HEK293 (cell line): ENCODE measurements at regions not wholly inside any gene's neighbourhood (a gene's known extent, or its start where the extent isn't known, plus 50 kb on each side); places are given as distances from the start of the nearest gene placed in this dataset.
"Not testable (repeated sequence)": the region's sequence is repeated elsewhere in the genome, so short reads cannot be mapped to it uniquely, and the experiment has no call there.

Source experiments
- BCL11A ChIP-seq: fragments of 450-650 bp; formaldehyde crosslinking; IDR thresholded peaks from 2 replicates; pipeline ENCODE4 v1.5.1; 2016; ENCODE audit warnings: low read depth, missing biosample characterization, missing genetic modification characterization
- ZEB2 ChIP-seq: fragments of 450-650 bp; formaldehyde crosslinking; IDR thresholded peaks from 2 replicates; pipeline ENCODE4 v1.5.1; 2016; ENCODE audit warnings: missing biosample characterization, missing genetic modification characterization
- ZNF23 ChIP-seq: fragments of 450-650 bp; formaldehyde crosslinking; IDR thresholded peaks from 2 replicates; pipeline ENCODE4 v1.5.1; 2016; ENCODE audit warnings: missing biosample characterization, missing genetic modification characterization, borderline replicate concordance
- ZNF274 ChIP-seq, 2 experiments: fragments of 200-500 bp in 1 of 2; fragments of 450-650 bp in 1 of 2; sonication (Bioruptor generic) in 1 of 2; formaldehyde crosslinking in 1 of 2; IDR thresholded peaks; 2 replicates each; pipeline versions ENCODE4 v1.5.1 to v1.6.1; 2014 to 2016; ENCODE audit warnings: borderline replicate concordance in 1 of 2, inconsistent platforms in 1 of 2, low read length in 1 of 2, missing biosample characterization in 1 of 2, missing genetic modification characterization in 1 of 2
- ZNF292 ChIP-seq: fragments of 450-650 bp; formaldehyde crosslinking; IDR thresholded peaks from 2 replicates; pipeline ENCODE4 v1.5.1; 2016; ENCODE audit warnings: low read depth, missing biosample characterization, missing genetic modification characterization, borderline replicate concordance
- ZNF324 ChIP-seq: fragments of 450-650 bp; formaldehyde crosslinking; IDR thresholded peaks from 2 replicates; pipeline ENCODE4 v1.5.1; 2016; ENCODE audit warnings: missing biosample characterization, missing genetic modification characterization
- ZNF549 ChIP-seq: fragments of 450-650 bp; IDR thresholded peaks from 2 replicates; pipeline ENCODE4 v1.5.1; 2018; ENCODE audit warnings: missing biosample characterization, missing genetic modification characterization, mild to moderate bottlenecking, inconsistent platforms, moderate library complexity
- TF ChIP-seq, protein P1 (sequence below): fragments of 450-650 bp; formaldehyde crosslinking; IDR thresholded peaks from 2 replicates; pipeline ENCODE4 v1.5.1; 2016; ENCODE audit warnings: missing biosample characterization, missing genetic modification characterization, low read depth
- TF ChIP-seq, protein P2 (sequence below): fragments of 450-650 bp; formaldehyde crosslinking; IDR thresholded peaks from 2 replicates; pipeline ENCODE4 v1.5.1; 2016; ENCODE audit warnings: missing biosample characterization, missing genetic modification characterization
- TF ChIP-seq, protein P3 (sequence below): IDR thresholded peaks from 2 replicates; pipeline ENCODE4 v1.6.1; 2011; ENCODE audit warnings: mild to moderate bottlenecking, low read depth, low read length, borderline replicate concordance

DNA sequence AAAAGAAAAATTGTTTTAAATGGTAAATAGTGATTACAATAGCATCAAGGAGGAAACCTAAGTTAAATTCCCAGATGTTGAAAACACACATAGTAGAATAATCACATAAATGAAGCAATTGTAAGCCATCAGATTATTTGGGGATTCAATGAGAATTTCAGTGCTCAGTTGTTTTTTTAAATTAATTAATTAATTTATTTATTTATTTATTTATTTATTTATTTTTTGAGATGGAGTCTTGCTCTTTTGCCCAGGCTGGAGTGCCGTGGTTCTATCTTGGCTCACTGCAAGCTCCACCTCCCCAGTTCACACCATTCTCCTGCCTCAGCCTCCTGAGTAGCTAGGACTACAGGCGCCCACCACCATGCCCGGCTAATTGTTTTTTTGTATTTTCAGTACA, 262.8 kb upstream of the SMIM21 start:
- not testable (repeated sequence) for TF ChIP-seq ZNF324 (tag by site-specific recombination); ZEB2; ZNF549 (tag by site-specific recombination); ZNF23 (tag by site-specific recombination); ZNF274 (IDR thresholded peaks at IDR 0.05; ENCODE audit: low read length); ZNF274 (tag by site-specific recombination; IDR thresholded peaks at IDR 0.05; ENCODE audit: borderline replicate concordance); BCL11A (tag by site-specific recombination); ZNF292 (tag by site-specific recombination)
- TF ChIP-seq, protein P1, sequence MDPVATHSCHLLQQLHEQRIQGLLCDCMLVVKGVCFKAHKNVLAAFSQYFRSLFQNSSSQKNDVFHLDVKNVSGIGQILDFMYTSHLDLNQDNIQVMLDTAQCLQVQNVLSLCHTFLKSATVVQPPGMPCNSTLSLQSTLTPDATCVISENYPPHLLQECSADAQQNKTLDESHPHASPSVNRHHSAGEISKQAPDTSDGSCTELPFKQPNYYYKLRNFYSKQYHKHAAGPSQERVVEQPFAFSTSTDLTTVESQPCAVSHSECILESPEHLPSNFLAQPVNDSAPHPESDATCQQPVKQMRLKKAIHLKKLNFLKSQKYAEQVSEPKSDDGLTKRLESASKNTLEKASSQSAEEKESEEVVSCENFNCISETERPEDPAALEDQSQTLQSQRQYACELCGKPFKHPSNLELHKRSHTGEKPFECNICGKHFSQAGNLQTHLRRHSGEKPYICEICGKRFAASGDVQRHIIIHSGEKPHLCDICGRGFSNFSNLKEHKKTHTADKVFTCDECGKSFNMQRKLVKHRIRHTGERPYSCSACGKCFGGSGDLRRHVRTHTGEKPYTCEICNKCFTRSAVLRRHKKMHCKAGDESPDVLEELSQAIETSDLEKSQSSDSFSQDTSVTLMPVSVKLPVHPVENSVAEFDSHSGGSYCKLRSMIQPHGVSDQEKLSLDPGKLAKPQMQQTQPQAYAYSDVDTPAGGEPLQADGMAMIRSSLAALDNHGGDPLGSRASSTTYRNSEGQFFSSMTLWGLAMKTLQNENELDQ (tag by site-specific recombination), result not testable (repeated sequence)
- TF ChIP-seq, protein P2, sequence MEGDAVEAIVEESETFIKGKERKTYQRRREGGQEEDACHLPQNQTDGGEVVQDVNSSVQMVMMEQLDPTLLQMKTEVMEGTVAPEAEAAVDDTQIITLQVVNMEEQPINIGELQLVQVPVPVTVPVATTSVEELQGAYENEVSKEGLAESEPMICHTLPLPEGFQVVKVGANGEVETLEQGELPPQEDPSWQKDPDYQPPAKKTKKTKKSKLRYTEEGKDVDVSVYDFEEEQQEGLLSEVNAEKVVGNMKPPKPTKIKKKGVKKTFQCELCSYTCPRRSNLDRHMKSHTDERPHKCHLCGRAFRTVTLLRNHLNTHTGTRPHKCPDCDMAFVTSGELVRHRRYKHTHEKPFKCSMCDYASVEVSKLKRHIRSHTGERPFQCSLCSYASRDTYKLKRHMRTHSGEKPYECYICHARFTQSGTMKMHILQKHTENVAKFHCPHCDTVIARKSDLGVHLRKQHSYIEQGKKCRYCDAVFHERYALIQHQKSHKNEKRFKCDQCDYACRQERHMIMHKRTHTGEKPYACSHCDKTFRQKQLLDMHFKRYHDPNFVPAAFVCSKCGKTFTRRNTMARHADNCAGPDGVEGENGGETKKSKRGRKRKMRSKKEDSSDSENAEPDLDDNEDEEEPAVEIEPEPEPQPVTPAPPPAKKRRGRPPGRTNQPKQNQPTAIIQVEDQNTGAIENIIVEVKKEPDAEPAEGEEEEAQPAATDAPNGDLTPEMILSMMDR (tag by site-specific recombination), result not testable (repeated sequence)
- TF ChIP-seq, protein P3, sequence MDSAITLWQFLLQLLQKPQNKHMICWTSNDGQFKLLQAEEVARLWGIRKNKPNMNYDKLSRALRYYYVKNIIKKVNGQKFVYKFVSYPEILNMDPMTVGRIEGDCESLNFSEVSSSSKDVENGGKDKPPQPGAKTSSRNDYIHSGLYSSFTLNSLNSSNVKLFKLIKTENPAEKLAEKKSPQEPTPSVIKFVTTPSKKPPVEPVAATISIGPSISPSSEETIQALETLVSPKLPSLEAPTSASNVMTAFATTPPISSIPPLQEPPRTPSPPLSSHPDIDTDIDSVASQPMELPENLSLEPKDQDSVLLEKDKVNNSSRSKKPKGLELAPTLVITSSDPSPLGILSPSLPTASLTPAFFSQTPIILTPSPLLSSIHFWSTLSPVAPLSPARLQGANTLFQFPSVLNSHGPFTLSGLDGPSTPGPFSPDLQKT, result not testable (repeated sequence)
